Stomach (tissue), 8 donors: ENCODE measurements at regions not wholly inside any gene's neighbourhood (a gene's known extent, or its start where the extent isn't known, plus 50 kb on each side); places are given as distances from the start of the nearest gene placed in this dataset.

Experiments used
- DNase-seq, 2 donors: peaks; one replicate each; pipeline versions ENCODE4 v3.0.0 to v3.0.0-alpha.2; 2013 to 2019
- H3K27ac ChIP-seq, 5 donors: fragments of 200-600 bp in 4 of 5; sonication (generic) in 4 of 5; one replicate each; pipeline ENCODE4 v1.5.1; 2013 to 2019; ENCODE audit warnings: mild to moderate bottlenecking in 1 of 5, moderate library complexity in 1 of 5
- H3K27me3 ChIP-seq, 3 donors: fragments of 200-600 bp; sonication (generic); one replicate each; pipeline ENCODE4 v1.5.1; 2017 to 2019; ENCODE audit warnings: mixed run types in 1 of 3
- H3K36me3 ChIP-seq, 4 donors: fragments of 200-600 bp; sonication (generic); 1 replicate in 3 of 4; 2 replicates in 1 of 4; pipeline ENCODE4 v1.5.1; 2016 to 2019
- H3K4me1 ChIP-seq, 4 donors: fragments of 200-600 bp; sonication (generic); one replicate each; pipeline ENCODE4 v1.5.1; 2016 to 2019
- H3K4me3 ChIP-seq, 4 donors: fragments of 200-600 bp; sonication (generic) in 3 of 4; one replicate each; pipeline ENCODE4 v1.5.1; 2016 to 2019; ENCODE audit warnings: mild to moderate bottlenecking in 1 of 4
- H3K9me3 ChIP-seq, 4 donors: fragments of 200-600 bp; sonication (generic); one replicate each; pipeline ENCODE4 v1.5.1; 2016 to 2019
- EP300 ChIP-seq: sonication (generic); formaldehyde crosslinking; IDR thresholded peaks from one replicate; pipeline ENCODE4 v1.6.1; 2017; ENCODE audit warnings: antibody characterized with exemption
- POLR2A ChIP-seq, 4 donors: fragments of 450-650 bp; IDR thresholded peaks; one replicate each; pipeline ENCODE4 v1.6.1; 2016; ENCODE audit warnings: antibody characterized with exemption in 4 of 4, control low read depth in 2 of 4, mild to moderate bottlenecking in 1 of 4, moderate library complexity in 1 of 4
- POLR2AphosphoS5 ChIP-seq, 3 donors: sonication (generic); formaldehyde crosslinking; IDR thresholded peaks; one replicate each; pipeline ENCODE4 v1.6.1; 2016; ENCODE audit warnings: antibody characterized with exemption in 3 of 3
- WGBS, 5 donors: extraction: QIAGEN DNeasy Blood & Tissue Kit in 3 of 5; methylation state at CpG; one replicate each; pipeline versions ENCODE4 v1.1.5 to v1.1.7; 2013 to 2018; 5-methylcytosine and 5-hydroxymethylcytosine counted together
- intact Hi-C: fragments of 100-400 bp; cut with DNase I; formaldehyde crosslinking; loops from one replicate; pipeline ENCODE4 v1.15.1; 2023; ENCODE audit warnings: low total_unique reads
- TF ChIP-seq, protein P1 (sequence below), 7 experiments: fragments of 450-650 bp in 4 of 7; fragments of 200-600 bp in 3 of 7; sonication (generic) in 3 of 7; IDR thresholded peaks; one replicate each; pipeline ENCODE4 v1.5.1; 2016 to 2019; ENCODE audit warnings: antibody characterized with exemption in 7 of 7, control low read depth in 2 of 7, mild to moderate bottlenecking in 1 of 7
- donor health status: healthy with polysubstance abuse.
- donor health status: Bipolar disorder and iron deficiency.
- donor health status: healthy.

DNA sequence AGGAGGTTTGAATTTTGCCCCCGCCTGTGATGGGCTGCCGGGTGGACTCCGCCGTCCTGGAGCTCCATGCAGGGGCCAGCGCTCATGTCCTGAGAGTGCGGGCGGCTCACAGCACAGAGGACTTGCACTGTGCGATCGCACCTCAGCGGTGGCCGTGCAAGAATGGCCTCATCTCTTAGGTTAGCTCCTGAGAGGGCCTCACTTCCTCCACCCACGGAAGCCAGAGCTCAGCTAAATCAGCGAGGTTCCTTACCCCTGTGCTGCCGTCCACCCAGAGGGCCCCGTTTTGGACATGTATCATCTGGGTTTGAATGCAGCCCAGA, 72.0 kb upstream of the PCSK6 start:
- Histone ChIP-seq H3K4me1 (peaks cover 0 to 4% (median 0%) of the 10 kb centered on the region in 4 donors), H3K27me3 (peaks cover 0 to 30% (median 0%) of the 10 kb centered on the region in 3 donors), H3K9me3 (no peaks in the 10 kb centered on the region), H3K4me3 (no peak overlapping the region), H3K36me3 (no peaks in the 10 kb centered on the region), H3K27ac (no peak overlapping the region)
- DNase-seq: no peak
- 86 to 91% (median 88%) methylated on average over 4 to 15 of the region's 15 CpGs for WGBS, 5 donors
- TF ChIP-seq, protein P1, sequence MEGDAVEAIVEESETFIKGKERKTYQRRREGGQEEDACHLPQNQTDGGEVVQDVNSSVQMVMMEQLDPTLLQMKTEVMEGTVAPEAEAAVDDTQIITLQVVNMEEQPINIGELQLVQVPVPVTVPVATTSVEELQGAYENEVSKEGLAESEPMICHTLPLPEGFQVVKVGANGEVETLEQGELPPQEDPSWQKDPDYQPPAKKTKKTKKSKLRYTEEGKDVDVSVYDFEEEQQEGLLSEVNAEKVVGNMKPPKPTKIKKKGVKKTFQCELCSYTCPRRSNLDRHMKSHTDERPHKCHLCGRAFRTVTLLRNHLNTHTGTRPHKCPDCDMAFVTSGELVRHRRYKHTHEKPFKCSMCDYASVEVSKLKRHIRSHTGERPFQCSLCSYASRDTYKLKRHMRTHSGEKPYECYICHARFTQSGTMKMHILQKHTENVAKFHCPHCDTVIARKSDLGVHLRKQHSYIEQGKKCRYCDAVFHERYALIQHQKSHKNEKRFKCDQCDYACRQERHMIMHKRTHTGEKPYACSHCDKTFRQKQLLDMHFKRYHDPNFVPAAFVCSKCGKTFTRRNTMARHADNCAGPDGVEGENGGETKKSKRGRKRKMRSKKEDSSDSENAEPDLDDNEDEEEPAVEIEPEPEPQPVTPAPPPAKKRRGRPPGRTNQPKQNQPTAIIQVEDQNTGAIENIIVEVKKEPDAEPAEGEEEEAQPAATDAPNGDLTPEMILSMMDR (IDR thresholded peaks at IDR 0.05): no peak
- TF ChIP-seq POLR2A (IDR thresholded peaks at IDR 0.05) (no peak), POLR2AphosphoS5 (IDR thresholded peaks at IDR 0.05) (no peak)
- intact Hi-C loops: no loop called here

DNA sequence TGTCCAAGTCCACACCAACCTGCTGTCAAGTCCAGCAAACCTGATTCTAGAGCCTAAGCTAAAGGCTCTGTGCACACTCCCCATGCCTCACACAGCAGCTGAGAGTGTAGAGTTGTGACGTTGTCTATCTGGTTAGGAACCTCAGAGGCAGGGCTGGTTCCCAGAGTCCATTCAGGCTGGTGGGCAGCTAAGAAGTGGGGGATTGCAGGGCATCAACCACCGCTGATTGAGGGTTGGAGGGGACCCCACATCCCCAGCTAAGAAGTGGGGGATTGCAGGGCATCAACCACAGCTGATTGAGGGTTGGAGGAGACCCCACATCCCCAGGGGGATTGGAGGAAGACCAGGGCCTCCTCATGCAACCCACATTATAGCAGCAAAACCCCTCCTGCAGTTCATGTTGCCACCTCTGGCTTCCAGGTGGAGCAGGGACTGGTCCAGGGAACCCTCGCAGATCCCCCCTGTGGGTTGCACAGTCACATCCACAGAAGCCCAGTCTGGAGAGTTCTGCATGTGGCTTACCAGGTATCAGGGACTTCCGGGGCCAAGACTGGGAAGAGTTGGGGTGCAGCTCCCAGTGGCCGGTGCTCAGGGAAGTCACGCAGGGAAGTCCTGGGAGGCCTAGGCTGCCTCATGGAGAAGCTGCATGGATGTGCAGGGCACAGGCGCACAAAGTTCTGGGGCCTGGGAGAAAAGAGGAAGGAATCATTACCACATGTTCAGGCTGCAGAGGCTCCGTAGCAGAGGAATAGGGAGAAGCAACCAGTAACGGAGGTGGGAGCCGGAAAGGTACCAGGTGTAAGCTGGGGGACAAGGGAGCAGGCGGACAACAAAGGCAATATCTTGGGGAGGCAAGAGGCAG, 71.4 kb upstream of the PCSK6 start:
- Histone ChIP-seq H3K4me3 (no peak overlapping the region), H3K27me3 (peaks cover 0 to 30% (median 0%) of the 10 kb centered on the region in 3 donors), H3K9me3 (no peaks in the 10 kb centered on the region), H3K36me3 (no peaks in the 10 kb centered on the region), H3K27ac (no peak overlapping the region), H3K4me1 (peaks cover 0 to 4% (median 0%) of the 10 kb centered on the region in 4 donors)
- intact Hi-C loops: no loop called here
- no peak for TF ChIP-seq POLR2A (IDR thresholded peaks at IDR 0.05)
- TF ChIP-seq EP300: no peak
- no peak for DNase-seq
- 86 to 92% (median 90%) methylated on average over 10 to 11 of the region's 11 CpGs for WGBS, 5 donors

DNA sequence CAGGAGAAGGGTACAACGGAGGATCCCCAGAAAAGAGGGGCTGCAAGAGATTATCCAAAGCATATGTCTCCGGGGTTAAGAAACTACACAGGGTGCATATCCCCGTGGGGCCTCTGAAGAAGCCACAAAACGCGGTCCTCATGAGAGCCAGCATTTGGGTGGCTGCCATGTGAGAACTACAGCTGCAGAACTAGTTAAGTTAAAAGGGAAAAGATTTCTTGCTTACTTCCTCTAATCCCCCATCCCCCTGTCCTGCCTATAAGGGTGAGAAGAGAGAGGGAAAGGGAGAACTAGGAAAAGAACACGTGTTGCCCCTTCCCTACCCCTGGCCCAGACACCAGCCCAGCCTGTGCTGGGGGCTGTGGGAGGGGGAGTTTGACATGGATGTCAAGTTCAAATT, 70.4 kb upstream of the PCSK6 start:
- TF ChIP-seq POLR2A (IDR thresholded peaks at IDR 0.05): no peak
- no peak for TF ChIP-seq POLR2AphosphoS5 (IDR thresholded peaks at IDR 0.05)
- TF ChIP-seq, protein P1 (IDR thresholded peaks at IDR 0.05): no peak
- no peak for TF ChIP-seq EP300
- intact Hi-C loops: no loop called here
- WGBS, 5 donors: 36 to 53% (median 42%) methylated on average over 6 of the region's 6 CpGs
- no peaks in the 10 kb centered on the region for H3K36me3 ChIP-seq
- H3K4me3 ChIP-seq: no peak overlapping the region
- H3K9me3 ChIP-seq: no peaks in the 10 kb centered on the region
- peaks cover 0 to 4% (median 0%) of the 10 kb centered on the region in 4 donors for H3K4me1 ChIP-seq
- H3K27me3 ChIP-seq: peaks cover 0 to 23% (median 0%) of the 10 kb centered on the region in 3 donors
- peak in 1 of 2 donors; percentile 30 for DNase-seq
- no peak overlapping the region for H3K27ac ChIP-seq

DNA sequence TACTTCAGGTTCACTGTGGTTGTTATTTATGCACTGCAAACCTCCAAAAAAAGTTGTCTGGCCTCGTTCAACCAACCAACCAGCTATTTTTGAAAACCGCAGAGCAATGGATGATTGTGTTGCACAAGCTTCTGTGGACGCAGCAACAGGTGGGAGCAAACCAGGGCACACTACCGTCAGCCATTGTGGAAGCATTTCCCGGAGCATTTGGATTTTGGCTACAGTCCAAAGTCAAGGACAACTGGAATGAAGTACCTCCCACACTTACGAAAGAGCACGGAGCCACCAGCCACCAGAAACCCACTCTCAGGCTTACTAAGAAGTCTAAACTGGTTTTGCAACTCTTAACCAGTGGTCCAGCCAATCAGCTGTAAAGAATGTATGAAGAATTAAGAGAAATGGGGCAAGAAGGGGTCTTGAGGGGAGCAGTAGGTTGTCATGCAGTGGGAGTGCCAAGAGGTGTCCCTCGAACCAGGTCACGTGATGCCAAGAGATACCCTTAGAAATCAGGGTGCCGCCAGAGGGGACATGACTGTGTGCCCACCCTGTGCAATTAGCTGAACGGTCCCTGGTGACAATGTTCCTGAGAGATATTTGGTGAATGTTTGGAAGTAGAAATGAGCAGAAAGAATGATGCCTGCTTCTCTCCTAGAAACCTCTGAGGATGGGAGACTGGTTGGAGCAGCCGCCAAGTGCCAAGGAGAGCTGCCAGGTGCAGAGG, 68.9 kb upstream of the PCSK6 start:
- Histone ChIP-seq H3K27ac (no peak overlapping the region), H3K27me3 (peaks cover 0 to 23% (median 0%) of the 10 kb centered on the region in 3 donors), H3K9me3 (no peaks in the 10 kb centered on the region), H3K4me1 (peaks cover 0 to 4% (median 2%) of the 10 kb centered on the region in 4 donors), H3K4me3 (no peak overlapping the region), H3K36me3 (no peaks in the 10 kb centered on the region)
- DNase-seq: peak in 1 of 2 donors; percentile 74
- intact Hi-C loops: no loop called here
- WGBS, 5 donors: 51 to 62% (median 55%) methylated on average over 12 of the region's 12 CpGs
- TF ChIP-seq POLR2A (IDR thresholded peaks at IDR 0.05) (no peak), EP300 (no peak), POLR2AphosphoS5 (IDR thresholded peaks at IDR 0.05) (no peak)
- TF ChIP-seq, protein P1 (IDR thresholded peaks at IDR 0.05): no peak
